ENCODE measurements at regions not wholly inside any gene's neighbourhood (a gene's known extent, or its start where the extent isn't known, plus 50 kb on each side); places are given as distances from the start of the nearest gene placed in this dataset.
"Not testable (repeated sequence)": the region's sequence is repeated elsewhere in the genome, so short reads cannot be mapped to it uniquely, and the experiment has no call there.

DNA sequence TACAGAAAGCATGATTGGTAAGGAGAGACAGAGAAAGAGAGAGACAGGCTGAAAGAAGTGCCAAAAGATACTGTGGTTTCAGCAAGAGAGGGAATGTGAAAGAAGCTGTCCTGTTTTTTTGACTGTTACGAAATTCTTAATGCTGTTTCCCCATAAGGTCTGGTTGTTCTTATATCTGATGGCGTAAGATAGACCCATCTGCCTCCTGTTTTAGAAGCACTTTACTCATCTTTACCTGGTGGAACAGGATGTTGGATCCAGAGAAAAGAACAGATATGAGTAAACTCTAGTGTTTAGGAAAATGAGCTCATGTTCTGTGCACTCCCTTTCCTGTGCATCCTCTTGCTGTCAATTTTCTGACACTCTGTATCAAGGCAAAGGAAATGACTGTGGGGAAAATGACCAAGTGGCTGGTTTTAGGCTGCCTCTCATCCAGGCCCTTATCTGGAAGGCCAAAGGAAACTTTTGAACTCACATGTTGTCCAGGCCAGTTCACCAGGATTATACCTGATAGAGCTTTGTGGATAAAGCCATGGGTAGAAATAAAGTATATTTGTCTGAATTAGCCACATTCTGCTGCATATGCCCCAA, 311.7 kb upstream of the HTR2C start:
- ChIA-PET CTCF (no interaction called here), POLR2A (no interaction called here)
- Histone ChIP-seq H3K9me3 (ENCODE audit: low read length) (no peaks in the 10 kb centered on the region), H3K4me3 (ENCODE audit: low read length) (no peak overlapping the region), H3K4me1 (ENCODE audit: insufficient read depth, low read length) (no peaks in the 10 kb centered on the region), H3K27me3 (ENCODE audit: insufficient read depth, low read length, poor library complexity, severe bottlenecking) (no peaks in the 10 kb centered on the region), H3K36me3 (ENCODE audit: insufficient read depth, low read length) (no peaks in the 10 kb centered on the region), H3K27ac (ENCODE audit: low read depth, low read length) (no peak overlapping the region)
- H3K4me1 Mint-ChIP-seq, result no peaks in the 10 kb centered on the region
- H3K4me3 Mint-ChIP-seq, result no peak overlapping the region
- H3K9me3 Mint-ChIP-seq, result peaks cover 0 to 2% (median 0%) of the 10 kb centered on the region in 5 donors
- H3K36me3 Mint-ChIP-seq, result no peaks in the 10 kb centered on the region
- no peak overlapping the region for H3K27ac Mint-ChIP-seq
- H3K27me3 Mint-ChIP-seq, result peaks cover 0 to 1% of the 10 kb centered on the region in 2 donors
- DNase-seq, result no peak

DNA sequence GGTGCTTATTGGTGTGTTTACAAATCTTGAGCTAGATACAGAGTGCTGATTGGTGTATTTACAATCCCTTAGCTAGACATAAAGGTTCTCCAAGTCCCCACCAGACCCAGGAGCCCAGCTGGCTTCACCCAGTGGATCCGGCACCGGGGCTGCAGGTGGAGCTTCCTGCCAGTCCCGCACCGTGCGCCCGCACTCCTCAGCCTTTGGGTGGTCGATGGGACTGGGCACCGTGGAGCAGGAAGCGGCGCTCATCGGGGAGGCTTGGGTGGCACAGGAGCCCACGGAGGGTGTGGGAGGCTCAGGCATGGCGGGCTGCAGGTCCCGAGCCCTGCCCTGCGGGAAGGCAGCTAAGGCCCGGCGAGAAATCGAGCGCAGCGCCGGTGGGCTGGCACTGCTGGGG, 313.5 kb upstream of the HTR2C start:
- CTCF ChIA-PET, POLR2A ChIA-PET: not testable (repeated sequence)

DNA sequence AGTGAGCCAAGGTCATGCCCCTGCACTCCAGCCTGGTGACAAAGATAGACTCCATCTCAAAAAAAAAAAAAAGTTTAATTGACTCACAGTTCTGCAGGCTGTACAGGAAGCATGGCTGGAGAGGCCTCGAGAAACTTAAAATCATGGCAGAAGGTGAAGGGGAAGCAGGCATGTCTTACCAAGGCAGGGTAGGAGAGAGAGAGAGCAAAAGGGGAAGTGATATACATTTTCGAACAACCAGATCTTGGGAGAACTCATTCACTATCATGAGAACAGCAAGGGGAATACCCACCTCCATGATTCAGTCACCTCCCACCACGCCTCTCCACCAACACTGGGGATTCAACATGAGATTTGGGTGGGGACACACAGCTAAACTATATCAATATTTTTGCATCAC, 315.2 kb upstream of the HTR2C start:
- Histone ChIP-seq H3K4me3 (ENCODE audit: low read length) (no peak overlapping the region), H3K27me3 (ENCODE audit: insufficient read depth, low read length, poor library complexity, severe bottlenecking) (no peaks in the 10 kb centered on the region), H3K27ac (ENCODE audit: low read depth, low read length) (no peak overlapping the region), H3K36me3 (ENCODE audit: insufficient read depth, low read length) (no peaks in the 10 kb centered on the region), H3K9me3 (ENCODE audit: low read length) (no peaks in the 10 kb centered on the region), H3K4me1 (ENCODE audit: insufficient read depth, low read length) (no peaks in the 10 kb centered on the region)
- H3K4me3 Mint-ChIP-seq, result no peak overlapping the region
- DNase-seq, result no peak
- POLR2A ChIA-PET, result no interaction called here
- H3K27me3 Mint-ChIP-seq, result peaks cover 0 to 1% of the 10 kb centered on the region in 2 donors
- CTCF ChIA-PET, result no interaction called here
- no peaks in the 10 kb centered on the region for H3K36me3 Mint-ChIP-seq
- H3K9me3 Mint-ChIP-seq, result peaks cover 0 to 2% (median 0%) of the 10 kb centered on the region in 5 donors
- H3K4me1 Mint-ChIP-seq, result no peaks in the 10 kb centered on the region
- H3K27ac Mint-ChIP-seq, result no peak overlapping the region

More for the DNA sequence above, 313.5 kb upstream of the HTR2C start:
- not testable (repeated sequence) for H3K36me3 Mint-ChIP-seq; H3K36me3 ChIP-seq (ENCODE audit: insufficient read depth, low read length); H3K9me3 ChIP-seq (ENCODE audit: low read length); H3K27ac ChIP-seq (ENCODE audit: low read depth, low read length); H3K4me1 Mint-ChIP-seq; H3K4me3 Mint-ChIP-seq; H3K4me3 ChIP-seq (ENCODE audit: low read length); H3K9me3 Mint-ChIP-seq; H3K27me3 ChIP-seq (ENCODE audit: insufficient read depth, low read length, poor library complexity, severe bottlenecking); H3K27ac Mint-ChIP-seq; H3K27me3 Mint-ChIP-seq; DNase-seq; H3K4me1 ChIP-seq (ENCODE audit: insufficient read depth, low read length)

DNA sequence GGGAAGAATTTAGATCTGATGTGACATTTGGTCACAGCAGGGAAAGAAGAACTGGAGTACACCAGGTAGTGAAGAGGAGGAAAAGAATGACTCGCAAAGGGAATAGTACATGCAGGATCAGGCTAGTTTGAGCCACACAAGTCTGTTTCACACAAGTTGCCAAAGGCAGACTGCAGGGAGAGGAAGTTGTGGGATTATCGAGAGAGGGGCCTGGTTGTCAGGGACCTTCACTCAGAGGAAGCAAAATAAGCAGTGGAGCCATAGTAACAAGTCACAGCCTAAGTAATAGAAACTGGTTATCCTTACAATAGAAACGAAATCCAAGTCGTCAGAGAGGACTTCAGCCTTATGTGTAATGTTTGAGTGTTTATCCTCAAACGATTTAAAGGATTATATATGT, 316.7 kb upstream of the HTR2C start:
- peaks cover 0 to 2% (median 0%) of the 10 kb centered on the region in 5 donors for H3K9me3 Mint-ChIP-seq
- ChIA-PET CTCF (no interaction called here), POLR2A (no interaction called here)
- DNase-seq, result no peak
- no peaks in the 10 kb centered on the region for H3K4me1 Mint-ChIP-seq
- no peaks in the 10 kb centered on the region for H3K36me3 ChIP-seq (ENCODE audit: insufficient read depth, low read length)
- no peak overlapping the region for H3K27ac ChIP-seq (ENCODE audit: low read depth, low read length)
- no peaks in the 10 kb centered on the region for H3K36me3 Mint-ChIP-seq
- H3K9me3 ChIP-seq (ENCODE audit: low read length), result no peaks in the 10 kb centered on the region
- H3K27me3 Mint-ChIP-seq, result peaks cover 0 to 1% of the 10 kb centered on the region in 2 donors
- no peak overlapping the region for H3K4me3 Mint-ChIP-seq
- no peaks in the 10 kb centered on the region for H3K27me3 ChIP-seq (ENCODE audit: insufficient read depth, low read length, poor library complexity, severe bottlenecking)
- H3K4me3 ChIP-seq (ENCODE audit: low read length), result no peak overlapping the region
- no peaks in the 10 kb centered on the region for H3K4me1 ChIP-seq (ENCODE audit: insufficient read depth, low read length)
- no peak overlapping the region for H3K27ac Mint-ChIP-seq

DNA sequence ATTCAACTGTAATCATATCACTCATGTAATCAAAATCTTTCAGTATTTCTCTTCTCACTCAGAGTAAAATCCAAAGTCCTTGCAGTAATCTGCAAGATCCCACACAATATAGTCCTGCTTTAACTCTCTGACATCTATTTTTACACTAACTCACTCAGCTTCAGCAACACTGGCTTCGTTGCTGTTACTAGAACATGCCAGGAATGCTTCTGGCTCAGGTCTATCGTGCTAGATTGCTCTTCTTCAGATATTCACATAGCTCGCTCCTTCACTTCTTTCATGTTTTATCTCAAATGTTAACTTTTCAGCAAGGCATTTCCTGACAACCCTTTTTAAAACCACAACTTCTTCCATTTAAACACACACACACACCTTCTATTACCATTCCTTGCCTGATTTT, 331.7 kb upstream of the HTR2C start:
- H3K4me3 ChIP-seq (ENCODE audit: low read length), result no peak overlapping the region
- no peak overlapping the region for H3K4me3 Mint-ChIP-seq

DNA sequence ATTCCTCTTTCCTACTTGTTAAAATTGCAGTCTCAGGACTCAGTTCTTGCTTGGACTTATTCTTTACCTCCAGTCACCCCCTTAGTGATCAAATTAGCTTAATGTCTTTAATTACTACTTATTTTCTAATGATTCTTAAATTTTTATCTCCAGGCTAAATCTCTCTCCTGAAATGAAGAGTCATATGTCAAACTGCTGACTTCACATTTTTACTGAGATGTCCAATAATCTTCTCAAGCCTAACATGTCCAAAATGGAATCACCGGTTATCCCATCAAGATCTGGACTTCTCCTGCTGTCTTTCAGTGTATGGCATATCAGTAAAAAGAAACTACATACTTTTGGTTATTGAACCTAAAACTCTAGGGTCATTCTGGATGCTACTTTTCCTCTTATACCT, 332.3 kb upstream of the HTR2C start:
- H3K4me1 Mint-ChIP-seq, result no peaks in the 10 kb centered on the region
- POLR2A ChIA-PET, result no interaction called here
- Histone ChIP-seq H3K36me3 (ENCODE audit: insufficient read depth, low read length) (no peaks in the 10 kb centered on the region), H3K4me1 (ENCODE audit: insufficient read depth, low read length) (no peaks in the 10 kb centered on the region), H3K27ac (ENCODE audit: low read depth, low read length) (no peak overlapping the region), H3K27me3 (ENCODE audit: insufficient read depth, low read length, poor library complexity, severe bottlenecking) (no peaks in the 10 kb centered on the region), H3K9me3 (ENCODE audit: low read length) (no peaks in the 10 kb centered on the region), H3K4me3 (ENCODE audit: low read length) (no peak overlapping the region)
- DNase-seq, result no peak
- H3K4me3 Mint-ChIP-seq, result no peak overlapping the region
- CTCF ChIA-PET, result no interaction called here
- peaks cover 0 to 12% (median 3%) of the 10 kb centered on the region in 5 donors for H3K9me3 Mint-ChIP-seq
- H3K27ac Mint-ChIP-seq, result no peak overlapping the region
- H3K27me3 Mint-ChIP-seq, result peaks cover 0 to 2% of the 10 kb centered on the region in 2 donors
- no peaks in the 10 kb centered on the region for H3K36me3 Mint-ChIP-seq

More for the DNA sequence above, 331.7 kb upstream of the HTR2C start:
- Mint-ChIP-seq H3K9me3 (peaks cover 0 to 12% (median 3%) of the 10 kb centered on the region in 5 donors), H3K36me3 (no peaks in the 10 kb centered on the region), H3K4me1 (no peaks in the 10 kb centered on the region), H3K27ac (no peak overlapping the region), H3K27me3 (peaks cover 0 to 2% of the 10 kb centered on the region in 2 donors)
- Histone ChIP-seq H3K27ac (ENCODE audit: low read depth, low read length) (no peak overlapping the region), H3K9me3 (ENCODE audit: low read length) (no peaks in the 10 kb centered on the region), H3K36me3 (ENCODE audit: insufficient read depth, low read length) (no peaks in the 10 kb centered on the region), H3K4me1 (ENCODE audit: insufficient read depth, low read length) (no peaks in the 10 kb centered on the region), H3K27me3 (ENCODE audit: insufficient read depth, low read length, poor library complexity, severe bottlenecking) (no peaks in the 10 kb centered on the region)
- no peak for DNase-seq
- CTCF ChIA-PET, result no interaction called here
- POLR2A ChIA-PET, result no interaction called here

DNA sequence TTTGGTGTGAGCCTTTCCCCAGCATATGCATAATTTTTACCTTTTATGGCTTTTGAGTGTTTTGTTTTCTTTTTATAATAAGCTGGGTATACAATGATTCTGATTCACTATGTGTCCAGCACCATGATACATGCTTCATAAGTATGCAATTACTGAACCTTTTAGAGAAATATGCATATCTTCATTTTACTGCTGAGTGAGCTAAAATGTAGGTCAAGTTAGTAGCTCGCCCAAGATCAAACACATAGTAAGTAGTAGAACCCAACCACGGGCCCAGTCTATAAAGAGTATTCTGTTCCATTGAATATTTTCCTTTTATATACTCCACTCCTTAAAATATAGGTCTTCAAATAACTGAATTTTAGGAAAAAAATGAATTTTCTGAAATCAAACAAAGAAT, 362.4 kb upstream of the HTR2C start:
- no peaks in the 10 kb centered on the region for H3K36me3 ChIP-seq (ENCODE audit: insufficient read depth, low read length)
- Mint-ChIP-seq H3K27me3 (peaks cover 0 to 3% of the 10 kb centered on the region in 2 donors), H3K4me1 (no peaks in the 10 kb centered on the region), H3K36me3 (no peaks in the 10 kb centered on the region), H3K27ac (no peak overlapping the region), H3K4me3 (no peak overlapping the region), H3K9me3 (peaks cover 0 to 3% (median 2%) of the 10 kb centered on the region in 5 donors)
- POLR2A ChIA-PET, result no interaction called here
- no peaks in the 10 kb centered on the region for H3K4me1 ChIP-seq (ENCODE audit: insufficient read depth, low read length)
- no peaks in the 10 kb centered on the region for H3K9me3 ChIP-seq (ENCODE audit: low read length)
- CTCF ChIA-PET, result no interaction called here
- DNase-seq, result no peak
- no peaks in the 10 kb centered on the region for H3K27me3 ChIP-seq (ENCODE audit: insufficient read depth, low read length, poor library complexity, severe bottlenecking)
- no peak overlapping the region for H3K4me3 ChIP-seq (ENCODE audit: low read length)
- no peak overlapping the region for H3K27ac ChIP-seq (ENCODE audit: low read depth, low read length)

DNA sequence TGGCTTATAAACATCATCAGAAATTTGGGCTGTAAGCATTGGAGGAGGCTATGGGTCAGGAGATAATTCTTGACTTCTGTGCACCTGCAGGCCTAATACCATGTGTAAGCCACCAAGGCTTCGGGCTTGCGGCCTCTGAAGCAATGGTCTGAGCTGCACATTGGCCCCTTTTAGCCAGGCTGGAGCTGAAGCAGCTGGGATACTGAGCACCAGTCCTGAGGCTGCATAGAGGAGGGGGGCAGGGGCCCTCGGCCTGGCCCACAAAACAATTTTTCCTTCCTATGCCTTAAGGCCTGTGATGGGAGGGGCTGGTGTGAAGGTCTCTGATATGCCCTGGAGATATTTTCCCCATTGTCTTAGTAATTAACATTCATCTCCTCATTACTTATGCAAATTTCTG, 373.0 kb upstream of the HTR2C start:
- Histone ChIP-seq H3K9me3 (ENCODE audit: low read length) (no peaks in the 10 kb centered on the region), H3K4me1 (ENCODE audit: insufficient read depth, low read length) (no peaks in the 10 kb centered on the region), H3K27ac (ENCODE audit: low read depth, low read length) (no peak overlapping the region), H3K36me3 (ENCODE audit: insufficient read depth, low read length) (no peaks in the 10 kb centered on the region), H3K4me3 (ENCODE audit: low read length) (no peak overlapping the region), H3K27me3 (ENCODE audit: insufficient read depth, low read length, poor library complexity, severe bottlenecking) (no peaks in the 10 kb centered on the region)
- Mint-ChIP-seq H3K36me3 (no peaks in the 10 kb centered on the region), H3K4me1 (no peaks in the 10 kb centered on the region), H3K4me3 (no peak overlapping the region), H3K27me3 (no peaks in the 10 kb centered on the region), H3K9me3 (peaks cover 0 to 4% (median 1%) of the 10 kb centered on the region in 5 donors), H3K27ac (no peak overlapping the region)
- DNase-seq, result no peak
- CTCF ChIA-PET, result no interaction called here
- POLR2A ChIA-PET, result no interaction called here

DNA sequence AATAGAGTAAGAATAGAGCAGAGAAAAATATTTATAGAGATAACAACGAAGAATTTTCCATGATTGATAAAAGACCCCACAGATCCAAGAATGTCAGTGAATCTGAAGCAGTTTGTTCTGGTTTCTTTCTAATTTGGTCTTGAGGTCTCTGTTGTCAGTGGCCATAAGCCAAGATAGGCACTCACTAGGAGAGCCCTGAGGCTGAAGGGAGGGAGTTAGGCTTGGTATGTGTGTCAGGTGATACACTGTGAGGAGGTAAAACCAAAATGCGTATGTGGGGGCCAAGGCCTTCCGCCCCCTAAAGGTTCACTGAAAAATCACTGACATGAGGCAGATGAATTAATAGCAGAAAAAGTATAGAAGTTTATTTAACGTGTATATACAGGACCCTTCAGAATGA, 382.3 kb upstream of the HTR2C start:
- Mint-ChIP-seq H3K4me3 (no peak overlapping the region), H3K4me1 (no peaks in the 10 kb centered on the region), H3K27ac (no peak overlapping the region), H3K27me3 (peaks cover 0 to 1% of the 10 kb centered on the region in 2 donors), H3K9me3 (peaks cover 0 to 9% (median 0%) of the 10 kb centered on the region in 5 donors), H3K36me3 (no peaks in the 10 kb centered on the region)
- ChIA-PET CTCF (no interaction called here), POLR2A (no interaction called here)
- Histone ChIP-seq H3K27ac (ENCODE audit: low read depth, low read length) (no peak overlapping the region), H3K9me3 (ENCODE audit: low read length) (no peaks in the 10 kb centered on the region), H3K4me1 (ENCODE audit: insufficient read depth, low read length) (no peaks in the 10 kb centered on the region), H3K4me3 (ENCODE audit: low read length) (no peak overlapping the region), H3K27me3 (ENCODE audit: insufficient read depth, low read length, poor library complexity, severe bottlenecking) (no peaks in the 10 kb centered on the region), H3K36me3 (ENCODE audit: insufficient read depth, low read length) (no peaks in the 10 kb centered on the region)
- no peak for DNase-seq
